Lung microvascular endothelial cell (primary cell): ENCODE measurements at regions not wholly inside any gene's neighbourhood (a gene's known extent, or its start where the extent isn't known, plus 50 kb on each side); places are given as distances from the start of the nearest gene placed in this dataset.

Experiments used
- DNase-seq, 2 donors: peaks; one replicate each; pipeline versions ENCODE4 v3.0.0 to v3.0.0-alpha.2; 2010; ENCODE audit warnings: low read depth in 2 of 2

- DNase-seq = no peak
These were observed 87.8 kb downstream of the PMP22 start for GRCh38 chr17:15177343-15177742.

GRCh38 chr17:15175356-15175755 lies 89.8 kb downstream of the PMP22 start:
- no peak for DNase-seq

DNA sequence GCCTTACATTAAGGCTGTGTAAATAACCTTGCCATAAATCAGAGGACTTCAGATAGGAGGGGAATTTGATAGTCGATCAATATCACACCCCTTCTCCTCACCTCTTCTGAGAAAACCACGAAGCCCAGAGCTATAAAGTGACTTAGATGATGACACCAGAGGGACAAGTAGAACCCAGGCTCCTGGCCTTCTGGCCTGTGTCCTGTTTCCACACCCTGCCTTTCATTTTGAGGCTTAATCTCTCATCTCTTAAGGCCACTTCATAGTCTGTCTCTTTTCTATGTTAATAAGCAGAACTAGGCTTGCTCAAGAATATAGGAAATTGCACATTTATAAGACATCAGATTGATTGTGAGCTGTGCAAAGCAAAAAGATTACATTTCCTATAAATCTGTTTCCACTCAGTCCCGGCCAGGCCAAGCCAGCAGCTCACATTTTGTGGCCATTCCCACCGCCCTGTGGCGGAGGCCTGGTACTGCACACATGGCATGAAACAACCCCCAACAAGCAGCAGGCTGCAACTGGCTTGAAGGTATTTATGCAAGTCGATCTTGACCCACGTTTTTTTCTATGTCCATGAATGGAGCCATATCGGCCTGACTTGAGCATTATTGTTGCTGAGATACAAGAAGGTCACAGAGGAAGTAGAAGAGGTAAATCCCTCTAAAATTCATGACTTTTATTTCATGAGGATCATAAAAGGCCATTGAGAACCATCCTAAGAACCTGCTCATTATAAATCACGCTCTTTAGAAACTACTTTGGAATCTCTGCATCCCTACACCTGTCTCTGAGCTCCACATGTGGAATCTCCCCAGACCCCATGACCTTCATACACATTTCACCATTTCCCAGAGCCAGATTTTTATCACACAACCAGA lies 93.7 kb downstream of the PMP22 start:
- peak; percentile 70 to 74 for DNase-seq

DNA sequence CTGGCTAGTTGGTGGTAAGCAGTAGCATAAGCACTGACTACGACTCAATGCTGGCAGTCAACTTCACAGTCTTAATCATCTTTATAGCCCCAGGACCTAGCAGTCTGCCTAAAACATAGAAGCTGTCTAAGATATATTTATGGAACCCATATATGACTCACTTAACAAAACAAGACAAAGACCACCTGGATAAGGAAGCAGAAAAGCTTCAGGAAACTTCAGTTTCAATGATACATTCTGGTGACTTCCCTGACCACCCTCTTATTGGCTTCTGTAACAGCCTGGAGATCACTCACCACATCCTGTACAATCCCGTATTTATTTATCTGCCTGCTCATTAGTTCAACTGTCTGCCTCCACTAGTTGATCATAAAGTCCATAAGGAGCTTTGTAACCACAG lies 95.5 kb downstream of the PMP22 start:
- DNase-seq = peak in 1 of 2 donors; percentile 37

DNA sequence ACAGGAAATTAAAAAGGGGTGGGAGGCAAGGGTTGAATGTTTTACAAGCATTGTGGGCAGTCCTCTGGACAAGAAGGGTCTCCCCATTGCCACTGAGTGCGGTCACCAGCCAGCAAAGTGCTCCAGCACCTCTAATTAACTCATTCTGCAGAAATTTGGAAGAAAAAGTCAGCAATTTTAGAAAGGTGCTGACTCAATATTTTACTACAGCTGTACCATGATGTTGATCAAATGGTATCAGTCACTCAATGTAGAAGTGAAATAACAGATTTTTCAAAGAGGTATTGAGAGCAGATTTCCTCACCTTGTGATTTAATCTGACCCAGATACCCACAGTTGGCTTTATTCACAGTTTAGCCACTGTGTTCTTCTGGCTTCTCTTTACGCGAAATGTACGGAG lies 96.7 kb downstream of the PMP22 start:
- no peak for DNase-seq

DNA sequence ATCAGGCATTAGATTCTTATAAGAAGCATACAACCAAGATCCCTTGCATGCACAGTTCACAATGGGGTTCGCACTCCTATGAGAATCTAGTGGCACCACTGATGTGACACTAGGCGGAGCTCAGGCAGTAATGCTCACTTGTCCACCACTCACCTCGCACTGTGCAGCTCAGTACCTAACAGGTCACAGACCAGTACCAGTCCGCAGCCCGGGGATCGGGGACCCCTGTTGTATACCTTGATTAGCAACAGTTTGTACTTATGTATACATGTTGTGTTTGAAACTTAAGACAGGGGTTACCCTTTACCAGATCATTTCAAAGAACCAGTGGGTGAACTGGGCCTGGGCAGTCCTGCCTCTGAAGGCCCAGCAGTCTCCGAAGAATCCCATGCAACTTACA lies 103.7 kb downstream of the PMP22 start:
- DNase-seq = no peak

DNA sequence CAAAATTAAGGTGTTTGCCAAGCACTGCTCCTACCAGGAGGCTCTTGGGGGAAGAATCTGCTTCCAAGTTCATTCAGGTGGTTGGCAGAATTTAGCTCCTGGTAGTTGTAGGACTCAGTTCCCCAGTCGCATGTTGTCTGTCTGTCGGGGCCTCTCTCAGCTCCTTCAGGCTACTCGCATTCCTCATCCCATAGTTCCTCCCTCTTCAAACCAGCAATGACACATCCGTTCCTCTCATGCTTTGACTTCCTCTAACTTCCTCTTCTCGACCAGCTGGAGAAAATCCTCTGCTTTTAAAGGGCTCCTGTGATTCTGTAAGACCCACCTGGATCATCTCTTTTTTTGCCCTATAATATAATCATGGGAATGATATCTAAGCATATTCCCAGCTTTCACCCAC lies 108.1 kb downstream of the PMP22 start:
- DNase-seq = peak in 1 of 2 donors; percentile 30

DNA sequence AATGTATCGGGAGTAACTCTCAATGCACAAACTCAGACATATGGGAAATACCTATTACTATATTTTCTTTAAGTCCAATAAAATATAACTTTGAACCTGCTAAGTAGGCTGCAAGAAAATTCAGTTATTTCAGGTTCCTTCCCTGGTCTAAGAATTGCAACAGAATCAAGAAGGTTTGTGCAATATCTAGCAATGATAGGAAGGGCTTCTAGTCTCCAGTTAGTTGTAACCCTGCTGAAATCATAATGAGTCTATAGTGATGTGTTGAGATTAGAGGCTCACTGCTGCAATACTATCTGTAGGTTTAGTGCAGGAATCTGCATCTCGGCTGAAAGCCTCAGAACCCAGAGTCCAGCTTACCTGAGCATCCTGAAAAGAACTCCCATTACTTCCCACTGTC lies 110.5 kb downstream of the PMP22 start:
- no peak for DNase-seq

DNA sequence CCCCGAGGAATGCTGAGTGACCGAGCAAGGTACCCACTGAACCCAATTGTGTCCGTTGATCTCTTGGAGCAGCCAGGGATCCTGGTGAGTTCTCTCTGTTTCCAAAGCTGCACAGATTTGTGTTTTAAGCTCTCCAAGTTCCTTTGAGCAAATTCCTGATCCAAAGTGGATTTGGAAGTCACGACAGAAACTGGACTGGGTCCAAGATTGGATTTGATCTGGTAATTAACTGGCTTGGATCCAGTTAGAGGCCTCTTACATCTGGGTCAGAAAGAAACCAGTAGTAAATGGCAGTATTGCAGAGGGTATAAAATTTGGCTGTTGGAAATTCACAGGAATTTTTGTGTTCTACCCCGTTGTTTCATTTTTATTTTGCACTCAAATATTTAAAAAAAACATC lies 119.5 kb downstream of the PMP22 start:
- DNase-seq = no peak

- no peak for DNase-seq
These were observed 121.6 kb downstream of the PMP22 start for GRCh38 chr17:15143524-15143923.

DNA sequence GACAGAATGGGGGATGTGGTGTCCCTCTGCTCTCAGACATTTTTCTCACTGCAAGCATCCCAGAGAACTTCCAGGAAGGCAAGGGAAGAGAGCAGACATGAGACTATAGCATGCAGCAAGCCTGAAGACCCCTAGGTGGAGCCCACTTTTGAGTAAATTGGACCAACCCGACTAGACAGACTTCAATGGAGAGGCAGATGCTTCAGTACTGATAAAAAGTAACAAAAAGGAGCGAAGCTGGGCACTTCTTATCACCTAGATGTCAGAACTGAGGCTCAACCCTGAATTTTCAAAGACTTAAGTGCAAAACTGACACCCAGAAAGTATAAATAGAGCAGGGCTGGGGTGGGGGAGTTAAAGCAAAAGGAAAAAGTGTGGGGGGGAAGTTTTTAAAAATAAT lies 130.8 kb downstream of the PMP22 start:
- no peak for DNase-seq

DNA sequence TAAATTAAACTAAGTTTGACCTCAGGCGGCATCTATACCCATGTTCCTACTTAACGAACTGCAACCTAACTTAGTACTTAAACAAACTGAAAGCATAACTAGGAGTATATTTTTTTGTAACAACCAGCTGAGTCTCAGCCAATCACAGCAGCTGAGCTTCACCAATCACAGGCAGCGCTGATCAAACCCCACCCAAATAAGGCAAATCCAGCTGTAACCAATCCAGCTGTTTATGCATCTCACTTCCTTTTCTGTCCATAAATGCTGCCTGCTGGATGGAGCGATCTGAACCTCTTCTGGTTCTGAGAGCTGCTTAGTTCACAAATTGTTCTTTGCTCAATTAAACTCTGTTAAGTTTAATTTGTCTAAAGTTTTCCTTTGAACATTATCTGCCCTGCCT lies 131.3 kb downstream of the PMP22 start:
- DNase-seq = no peak

DNA sequence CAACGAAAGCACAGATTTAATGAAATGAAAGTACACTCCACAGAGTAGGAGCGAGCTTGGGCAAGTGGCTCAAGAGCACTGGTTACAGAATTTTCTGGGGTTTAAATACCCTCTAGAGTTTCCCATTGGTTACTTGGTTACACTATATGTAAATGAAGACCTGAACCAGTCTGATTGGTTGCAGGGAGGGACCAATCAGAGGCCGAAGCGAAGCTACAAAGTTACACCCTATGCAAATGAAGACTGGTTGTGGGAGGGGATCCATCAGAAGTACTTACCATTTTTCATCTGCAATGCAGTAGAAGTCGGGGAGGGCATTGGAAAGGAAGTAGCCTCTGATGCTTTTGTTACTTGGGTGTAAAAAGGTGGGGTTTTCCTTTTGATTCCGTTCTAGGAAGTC lies 132.0 kb downstream of the PMP22 start:
- no peak for DNase-seq

GRCh38 chr17:15130426-15130825 lies 134.7 kb downstream of the PMP22 start:
- no peak for DNase-seq

GRCh38 chr17:15129986-15130385 lies 135.1 kb downstream of the PMP22 start:
- DNase-seq = no peak

DNA sequence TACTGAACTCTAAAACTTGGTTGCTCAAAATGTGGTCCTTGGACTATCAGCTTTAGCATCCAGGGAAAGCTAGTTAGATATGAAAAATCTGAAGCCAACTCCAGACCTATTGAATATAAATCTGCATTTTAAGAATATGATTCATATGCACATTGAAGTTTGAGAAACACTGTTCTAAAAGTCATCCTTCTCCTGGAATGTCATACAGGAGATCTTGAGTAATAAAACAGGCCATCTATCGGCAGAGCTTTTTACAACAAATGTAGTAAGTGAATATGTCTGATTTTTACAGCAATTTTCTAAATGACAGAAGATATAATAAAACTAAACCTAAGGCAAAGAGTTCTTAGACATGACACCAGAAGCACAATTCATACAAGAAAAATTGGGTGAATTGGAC lies 140.4 kb downstream of the PMP22 start:
- DNase-seq = no peak

GRCh38 chr17:15124264-15124595 lies 140.9 kb downstream of the PMP22 start:
- no peak for DNase-seq

DNA sequence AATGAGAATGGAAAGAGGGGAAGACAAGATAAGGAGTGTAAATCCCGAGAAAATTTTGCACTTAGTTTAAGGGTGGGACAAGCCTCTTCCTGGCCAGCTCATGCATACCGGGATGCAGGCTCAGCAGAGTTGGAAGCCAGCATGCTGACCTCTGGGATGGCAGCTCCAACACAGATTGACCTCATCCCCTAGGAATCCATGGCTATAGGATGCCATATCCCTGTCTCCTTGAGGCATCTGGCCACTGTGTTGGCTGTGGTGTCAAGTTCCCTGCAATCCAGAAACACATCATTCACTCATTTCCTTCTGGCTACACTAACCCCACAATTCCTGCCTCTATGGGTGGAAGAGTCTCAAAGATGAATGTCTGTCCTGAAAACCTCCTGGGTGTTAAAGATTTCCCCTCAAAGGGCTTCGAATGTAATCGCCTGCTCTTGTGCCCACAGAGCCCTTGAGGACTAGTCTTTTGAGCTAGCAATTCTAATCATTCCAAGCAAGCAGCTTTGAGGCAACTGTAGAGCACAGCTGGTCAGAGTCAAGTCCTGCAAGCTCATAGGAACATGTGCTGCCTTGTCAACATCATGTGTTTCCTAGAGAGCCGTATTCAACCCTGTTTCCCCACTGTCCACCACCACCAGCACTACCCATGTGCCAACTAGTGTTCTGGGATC lies 141.4 kb downstream of the PMP22 start:
- no peak for DNase-seq

GRCh38 chr17:15122857-15123256 lies 142.3 kb downstream of the PMP22 start:
- no peak for DNase-seq

DNA sequence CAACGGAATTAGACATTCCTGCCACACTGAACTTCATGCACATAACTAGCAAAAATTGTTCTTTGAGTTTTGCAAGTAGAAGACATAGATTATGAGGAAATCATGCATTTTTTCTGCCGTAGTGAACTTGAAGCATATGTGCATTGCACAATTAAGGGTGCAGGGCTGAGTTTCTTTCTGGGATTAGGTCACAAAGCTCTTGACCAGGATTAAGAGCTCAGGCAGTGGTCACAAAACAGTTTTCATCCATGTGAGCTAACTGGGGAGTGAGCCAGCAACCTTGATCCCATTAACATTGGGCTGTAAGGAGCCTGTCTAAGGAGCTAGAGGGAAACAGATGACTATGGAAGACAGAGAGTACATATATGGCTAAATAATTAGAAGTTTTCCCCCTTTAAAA lies 143.7 kb downstream of the PMP22 start:
- no peak for DNase-seq

DNA sequence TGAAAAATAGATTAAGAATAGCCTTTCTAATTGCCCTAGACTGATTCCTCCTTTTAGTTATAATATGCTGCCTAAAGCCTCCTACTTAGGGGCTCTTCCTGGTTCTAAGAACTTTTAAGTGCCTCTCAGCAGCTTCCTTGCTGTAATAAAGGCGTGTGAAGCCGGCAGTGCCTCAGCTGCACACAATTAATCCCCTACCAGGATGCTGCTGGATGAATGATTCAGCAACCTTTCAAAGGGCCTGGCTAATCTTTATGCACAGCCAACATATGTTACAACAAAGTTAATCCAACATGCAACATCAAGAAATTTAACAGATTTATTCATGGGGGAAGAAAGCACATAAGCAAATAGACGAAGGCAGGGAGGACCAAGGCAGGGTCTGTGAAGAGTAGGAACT lies 145.2 kb downstream of the PMP22 start:
- DNase-seq = no peak

DNA sequence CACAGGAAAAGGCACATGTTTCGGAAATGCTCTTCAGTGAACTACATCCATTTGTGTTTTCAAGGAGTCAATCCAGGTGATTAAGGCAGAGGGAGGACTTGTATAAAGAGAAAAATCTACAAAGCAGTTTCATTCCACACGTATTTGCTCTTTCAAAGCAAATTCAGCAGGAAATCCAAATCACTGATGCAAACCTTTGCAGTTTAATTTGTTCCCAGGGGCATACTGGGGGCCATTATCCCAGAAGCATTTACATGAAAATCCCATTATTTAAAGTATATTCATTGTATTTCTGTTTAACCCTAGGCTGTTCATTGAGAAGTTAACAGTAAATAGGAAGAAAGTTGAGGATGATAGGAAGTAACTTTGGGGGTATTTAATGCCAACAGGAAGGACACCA lies 147.9 kb downstream of the PMP22 start:
- no peak for DNase-seq
